GM23248 (cell line): ENCODE measurements at regions not wholly inside any gene's neighbourhood (a gene's known extent, or its start where the extent isn't known, plus 50 kb on each side); places are given as distances from the start of the nearest gene placed in this dataset.

ENCODE experiments used
- DNase-seq: peaks from one replicate; pipeline ENCODE4 v3.0.0-alpha.2; 2015
- H2AFZ ChIP-seq: fragments of 200-600 bp; sonication (generic); 2 replicates; pipeline ENCODE4 v1.6.1; 2016; ENCODE audit warnings: antibody characterized with exemption
- H3F3A ChIP-seq: fragments of 200-600 bp; sonication (generic); 2 replicates; pipeline ENCODE4 v1.6.1; 2016; ENCODE audit warnings: mild to moderate bottlenecking, antibody characterized with exemption, mixed run types; ENCODE audit not compliant: insufficient read depth
- H3K27ac ChIP-seq: fragments of 200-600 bp; sonication (generic); 2 replicates; pipeline ENCODE4 v1.5.1; 2016; ENCODE audit warnings: mild to moderate bottlenecking
- H3K27me3 ChIP-seq: fragments of 200-600 bp; sonication (generic); replicated peaks from 2 replicates; pipeline ENCODE4 v1.6.1; 2016; ENCODE audit warnings: mild to moderate bottlenecking; ENCODE audit not compliant: insufficient read depth
- H3K36me3 ChIP-seq: fragments of 200-600 bp; sonication (generic); 2 replicates; pipeline ENCODE4 v1.6.1; 2016; ENCODE audit warnings: low read depth, mild to moderate bottlenecking
- H3K4me1 ChIP-seq: fragments of 200-600 bp; sonication (generic); 2 replicates; pipeline ENCODE4 v1.6.1; 2016; ENCODE audit warnings: mild to moderate bottlenecking; ENCODE audit not compliant: insufficient read depth
- H3K4me2 ChIP-seq: fragments of 200-600 bp; sonication (generic); one replicate; pipeline ENCODE4 v1.6.1; 2016; ENCODE audit warnings: mild to moderate bottlenecking; ENCODE audit not compliant: unreplicated experiment
- H3K4me3 ChIP-seq: fragments of 200-600 bp; sonication (generic); 2 replicates; pipeline ENCODE4 v1.5.1; 2016; ENCODE audit warnings: mild to moderate bottlenecking
- H3K79me2 ChIP-seq: fragments of 200-600 bp; sonication (generic); 2 replicates; pipeline ENCODE4 v1.6.1; 2016; ENCODE audit warnings: mild to moderate bottlenecking; ENCODE audit not compliant: insufficient read depth
- H3K9ac ChIP-seq: fragments of 200-600 bp; sonication (generic); 2 replicates; pipeline ENCODE4 v1.6.1; 2016; ENCODE audit warnings: mild to moderate bottlenecking
- H3K9me2 ChIP-seq: fragments of 200-600 bp; sonication (generic); 2 replicates; pipeline ENCODE4 v1.6.1; 2016; ENCODE audit warnings: mixed run types, mild to moderate bottlenecking, moderate library complexity; ENCODE audit not compliant: insufficient read depth
- H3K9me3 ChIP-seq: fragments of 200-600 bp; sonication (generic); one replicate; pipeline ENCODE4 v1.6.1; 2017; ENCODE audit warnings: low read depth
- H4K20me1 ChIP-seq: fragments of 200-600 bp; sonication (generic); 2 replicates; pipeline ENCODE4 v1.6.0; 2016; ENCODE audit not compliant: insufficient read depth
- EZH2 ChIP-seq: fragments of 200-600 bp; sonication (generic); IDR thresholded peaks from 2 replicates; pipeline ENCODE4 v1.6.1; 2018; ENCODE audit warnings: antibody characterized with exemption, mild to moderate bottlenecking; ENCODE audit not compliant: insufficient read depth, poor library complexity, severe bottlenecking
- EZH2phosphoT487 ChIP-seq: fragments of 200-600 bp; sonication (generic); IDR thresholded peaks from 2 replicates; pipeline ENCODE4 v1.6.1; 2018; ENCODE audit warnings: antibody characterized with exemption, moderate library complexity, mild to moderate bottlenecking, low read depth; ENCODE audit not compliant: insufficient read depth
- WGBS, 2 experiments: methylation state at CpG; one replicate each; pipeline ENCODE4 v1.1.6; 2015 to 2017; ENCODE audit warnings: low lambda C conversion rate in 2 of 2, low coverage in 1 of 2; ENCODE audit errors: missing lambda C conversion rate in 2 of 2; 5-methylcytosine and 5-hydroxymethylcytosine counted together
- in situ Hi-C: fragments of 300-500 bp; cut with MboI; formaldehyde crosslinking; loops from 2 replicates; pipeline ENCODE4 v1.15.0; 2020

DNA sequence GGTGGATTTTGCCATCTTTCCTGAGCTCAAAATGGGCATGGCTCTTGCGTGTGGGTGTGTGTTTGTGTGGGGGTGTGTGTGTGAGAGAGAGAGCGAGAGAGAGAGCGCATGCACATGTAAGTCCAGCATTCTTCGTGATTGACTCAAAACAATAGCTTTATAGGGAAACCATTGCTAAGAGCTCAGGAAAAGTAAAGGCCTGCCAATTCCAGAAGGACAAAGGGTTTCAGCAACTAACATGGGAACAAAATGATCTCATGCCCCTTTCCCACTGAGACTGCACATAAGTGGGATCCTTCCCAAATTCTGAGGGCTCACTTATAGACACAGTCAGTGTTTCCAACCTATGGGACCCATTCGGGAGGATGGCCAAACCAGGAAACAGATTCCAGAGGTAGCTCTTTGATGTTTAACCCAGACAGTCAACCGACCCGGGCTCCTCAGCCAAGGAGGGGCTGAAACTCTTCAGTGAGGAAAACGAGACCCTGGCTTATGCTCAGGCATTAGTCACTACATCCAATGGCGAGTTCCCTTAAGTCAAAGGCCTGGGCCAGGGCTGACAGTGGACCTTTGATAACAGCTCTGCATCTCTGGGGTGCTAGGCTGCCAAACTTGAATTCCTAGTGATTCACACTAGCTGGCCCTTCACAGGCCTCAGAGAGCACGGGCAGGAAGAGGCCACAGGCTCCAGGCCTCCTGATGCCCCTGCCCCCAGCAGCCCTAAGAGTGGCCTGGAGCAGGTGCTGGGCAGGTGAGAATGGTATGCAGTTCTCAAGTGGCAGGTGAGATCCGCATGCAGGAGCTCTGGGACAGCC is 305.0 kb upstream of the C2CD4B start:
- H3K9me2 ChIP-seq: no peaks in the 10 kb centered on the region
- peaks cover 59% of the 10 kb centered on the region for H3K4me1 ChIP-seq
- WGBS, 2 experiments: 20 to 27% methylated on average over 11 of the region's 11 CpGs
- peak overlapping the region; percentile 58 for H3K4me2 ChIP-seq
- no peaks in the 10 kb centered on the region for H3K36me3 ChIP-seq
- peak overlapping the region; percentile 6 for H2AFZ ChIP-seq
- H3K27me3 ChIP-seq: no peaks in the 10 kb centered on the region
- H3K79me2 ChIP-seq: peaks cover 75% of the 10 kb centered on the region
- peak overlapping the region; percentile 85 for H3K27ac ChIP-seq
- peak overlapping the region; percentile 25; the same call in 1 of the 2 replicates for H3K4me3 ChIP-seq
- peaks cover 36% of the 10 kb centered on the region for H3F3A ChIP-seq
- peak overlapping the region; percentile 67 for H3K9ac ChIP-seq
- no peaks in the 10 kb centered on the region for H3K9me3 ChIP-seq
- no peak for TF ChIP-seq EZH2phosphoT487
- no peak for TF ChIP-seq EZH2
- peak; percentile 88 for DNase-seq
- in situ Hi-C loops: no loop called here
- no peaks in the 10 kb centered on the region for H4K20me1 ChIP-seq

DNA sequence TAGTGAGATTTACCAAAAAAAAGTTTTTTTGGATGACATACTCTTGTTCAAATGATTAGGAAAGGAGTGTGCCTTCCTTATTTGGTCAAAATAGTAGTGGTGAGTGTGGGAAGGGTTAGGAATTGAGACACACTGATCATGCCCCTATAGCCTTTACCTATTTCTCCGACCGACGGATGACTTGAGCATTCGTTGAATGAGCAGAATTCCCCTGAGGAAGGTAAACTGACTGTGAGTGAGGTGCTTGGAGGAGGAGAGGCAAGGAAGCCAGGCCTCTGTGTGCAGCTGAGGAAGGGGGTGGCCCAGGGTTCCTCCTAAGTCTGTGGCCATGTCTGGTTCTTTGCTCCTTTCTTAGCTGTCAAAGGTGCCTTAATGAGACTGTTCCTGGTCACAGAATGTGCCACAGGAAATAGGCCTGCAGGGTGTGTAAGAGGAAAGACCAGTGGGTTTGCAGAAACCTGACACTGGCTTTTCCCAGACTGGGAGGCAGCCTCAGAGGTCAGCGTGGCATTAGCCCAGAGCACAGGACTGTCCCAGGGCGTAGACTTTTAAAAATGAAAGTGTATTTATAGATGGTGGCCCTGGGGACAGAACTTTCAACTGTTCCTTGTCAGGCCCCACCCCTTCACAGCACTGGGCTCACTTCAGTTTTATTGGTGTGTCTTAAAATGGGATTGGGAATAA is 307.7 kb upstream of the C2CD4B start:
- H3K27ac ChIP-seq: no peak overlapping the region
- no peak overlapping the region for H3K4me3 ChIP-seq
- H3K36me3 ChIP-seq: no peaks in the 10 kb centered on the region
- H3F3A ChIP-seq: peaks cover 37% of the 10 kb centered on the region
- H4K20me1 ChIP-seq: no peaks in the 10 kb centered on the region
- TF ChIP-seq EZH2: no peak
- no peak for TF ChIP-seq EZH2phosphoT487
- in situ Hi-C loops: no loop called here
- H3K9ac ChIP-seq: no peak overlapping the region
- DNase-seq: peak; percentile 18
- no peak overlapping the region for H3K4me2 ChIP-seq
- no peak overlapping the region for H2AFZ ChIP-seq
- no peaks in the 10 kb centered on the region for H3K9me3 ChIP-seq
- H3K79me2 ChIP-seq: peaks cover 63% of the 10 kb centered on the region
- H3K9me2 ChIP-seq: no peaks in the 10 kb centered on the region
- H3K27me3 ChIP-seq: no peaks in the 10 kb centered on the region
- H3K4me1 ChIP-seq: peaks cover 57% of the 10 kb centered on the region
- WGBS, 2 experiments: 81 to 89% methylated on average over 6 of the region's 6 CpGs

DNA sequence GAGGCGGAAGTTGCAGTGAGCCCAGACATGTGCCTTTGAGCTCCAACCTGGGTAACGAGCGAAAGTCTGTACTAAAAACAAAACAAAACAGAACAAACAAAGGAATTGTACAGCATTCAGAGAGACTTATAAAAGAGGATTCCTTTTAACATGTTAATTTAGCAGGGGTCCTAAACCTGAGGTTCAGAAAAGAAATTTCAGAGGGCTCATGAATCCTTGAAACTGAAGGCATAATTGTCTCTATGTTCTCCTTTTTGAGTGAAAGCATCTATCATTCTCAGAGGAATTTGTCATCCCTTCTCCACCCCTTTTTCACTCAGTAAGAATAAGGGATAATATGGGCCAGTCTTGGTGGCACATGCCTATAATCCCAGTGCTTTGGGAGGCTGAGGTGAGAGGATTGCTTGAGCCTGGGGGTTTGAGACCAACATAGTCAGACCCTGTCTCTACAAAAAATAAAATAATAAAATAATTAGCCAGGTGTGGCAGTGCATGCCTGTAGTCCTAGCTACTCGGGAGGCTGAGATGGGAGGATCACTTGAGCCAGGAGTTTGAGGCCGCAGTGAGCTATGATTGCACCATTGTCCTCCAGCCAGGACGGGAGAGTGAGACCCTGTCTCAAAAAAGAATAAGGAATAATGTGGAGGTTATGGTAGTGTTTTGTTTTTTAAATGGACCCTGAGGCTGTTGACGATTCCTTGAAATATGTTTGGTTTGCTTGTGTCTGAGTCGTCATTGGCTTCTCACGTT is 309.1 kb upstream of the C2CD4B start:
- no peaks in the 10 kb centered on the region for H4K20me1 ChIP-seq
- no peaks in the 10 kb centered on the region for H3K36me3 ChIP-seq
- TF ChIP-seq EZH2phosphoT487: no peak
- TF ChIP-seq EZH2: no peak
- peak overlapping the region; percentile 37; the same call in 1 of the 2 replicates for H3K27ac ChIP-seq
- no peaks in the 10 kb centered on the region for H3K27me3 ChIP-seq
- DNase-seq: no peak
- peaks cover 32% of the 10 kb centered on the region for H3F3A ChIP-seq
- peak overlapping the region; percentile 47 for H3K4me2 ChIP-seq
- H3K4me3 ChIP-seq: no peak overlapping the region
- WGBS, 2 experiments: 77 to 79% methylated on average over 9 of the region's 9 CpGs
- no peaks in the 10 kb centered on the region for H3K9me2 ChIP-seq
- H3K9me3 ChIP-seq: no peaks in the 10 kb centered on the region
- in situ Hi-C loops: no loop called here
- no peak overlapping the region for H2AFZ ChIP-seq
- peaks cover 64% of the 10 kb centered on the region for H3K79me2 ChIP-seq
- H3K4me1 ChIP-seq: peaks cover 51% of the 10 kb centered on the region
- H3K9ac ChIP-seq: no peak overlapping the region; the same call in 1 of the 2 replicates

DNA sequence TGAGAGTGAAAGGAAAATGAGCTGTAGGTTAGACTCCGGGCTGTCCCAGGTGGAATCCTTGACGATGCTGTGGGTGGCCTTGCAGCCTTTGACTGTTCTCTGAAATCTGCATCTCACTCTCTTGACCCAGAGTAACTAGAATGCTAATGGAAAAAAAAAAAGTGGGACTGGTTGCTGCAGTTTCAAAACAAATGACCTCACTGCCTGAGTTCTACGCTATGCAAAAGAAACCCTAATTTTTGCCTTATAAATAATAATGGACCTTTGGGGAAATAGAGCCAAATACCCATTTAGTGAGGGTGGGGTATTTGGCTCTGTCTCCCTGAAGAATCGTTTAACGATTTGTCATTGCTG is 309.7 kb upstream of the C2CD4B start:
- peak; percentile 75 for DNase-seq
- H3F3A ChIP-seq: peaks cover 27% of the 10 kb centered on the region
- H3K4me1 ChIP-seq: peaks cover 45% of the 10 kb centered on the region
- H3K4me2 ChIP-seq: peak overlapping the region; percentile 47
- H3K9me3 ChIP-seq: no peaks in the 10 kb centered on the region
- WGBS, 2 experiments: 21 to 22% methylated on average over 5 of the region's 5 CpGs
- H3K9ac ChIP-seq: peak overlapping the region; percentile 19; the same call in 1 of the 2 replicates
- H3K4me3 ChIP-seq: no peak overlapping the region; the same call in 1 of the 2 replicates
- no peaks in the 10 kb centered on the region for H4K20me1 ChIP-seq
- H3K36me3 ChIP-seq: no peaks in the 10 kb centered on the region
- H3K27me3 ChIP-seq: no peaks in the 10 kb centered on the region
- no peak for TF ChIP-seq EZH2
- TF ChIP-seq EZH2phosphoT487: no peak
- in situ Hi-C loops: no loop called here
- H3K9me2 ChIP-seq: no peaks in the 10 kb centered on the region
- peak overlapping the region; percentile 37 for H3K27ac ChIP-seq
- peaks cover 69% of the 10 kb centered on the region for H3K79me2 ChIP-seq
- no peak overlapping the region for H2AFZ ChIP-seq
